ENCODE measurements at regions not wholly inside any gene's neighbourhood (a gene's known extent, or its start where the extent isn't known, plus 50 kb on each side); places are given as distances from the start of the nearest gene placed in this dataset.

DNA sequence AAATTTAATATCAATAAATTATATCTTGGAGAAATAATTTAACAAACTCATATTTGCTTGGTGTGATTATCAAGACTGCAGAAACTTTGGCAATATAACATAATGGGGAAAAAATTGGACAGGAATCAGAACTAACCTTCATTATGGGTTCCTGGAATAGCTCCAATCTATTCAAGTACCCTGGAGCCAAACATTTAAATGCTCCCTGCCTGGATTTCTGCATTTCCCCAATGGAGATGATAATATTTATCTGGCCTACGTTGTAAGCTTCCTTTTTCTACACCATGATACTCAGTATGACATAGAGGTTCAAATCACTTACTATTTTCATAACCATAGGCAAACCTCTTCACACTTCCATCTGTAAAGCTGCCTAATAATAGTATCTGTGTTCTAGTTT lies 326.8 kb downstream of the TRIML1 start:
- H3K4me3 ChIP-seq (ENCODE audit: low read depth, low read length), result no peak overlapping the region
- TF ChIP-seq, protein P1, sequence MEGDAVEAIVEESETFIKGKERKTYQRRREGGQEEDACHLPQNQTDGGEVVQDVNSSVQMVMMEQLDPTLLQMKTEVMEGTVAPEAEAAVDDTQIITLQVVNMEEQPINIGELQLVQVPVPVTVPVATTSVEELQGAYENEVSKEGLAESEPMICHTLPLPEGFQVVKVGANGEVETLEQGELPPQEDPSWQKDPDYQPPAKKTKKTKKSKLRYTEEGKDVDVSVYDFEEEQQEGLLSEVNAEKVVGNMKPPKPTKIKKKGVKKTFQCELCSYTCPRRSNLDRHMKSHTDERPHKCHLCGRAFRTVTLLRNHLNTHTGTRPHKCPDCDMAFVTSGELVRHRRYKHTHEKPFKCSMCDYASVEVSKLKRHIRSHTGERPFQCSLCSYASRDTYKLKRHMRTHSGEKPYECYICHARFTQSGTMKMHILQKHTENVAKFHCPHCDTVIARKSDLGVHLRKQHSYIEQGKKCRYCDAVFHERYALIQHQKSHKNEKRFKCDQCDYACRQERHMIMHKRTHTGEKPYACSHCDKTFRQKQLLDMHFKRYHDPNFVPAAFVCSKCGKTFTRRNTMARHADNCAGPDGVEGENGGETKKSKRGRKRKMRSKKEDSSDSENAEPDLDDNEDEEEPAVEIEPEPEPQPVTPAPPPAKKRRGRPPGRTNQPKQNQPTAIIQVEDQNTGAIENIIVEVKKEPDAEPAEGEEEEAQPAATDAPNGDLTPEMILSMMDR (IDR thresholded peaks at IDR 0.05; ENCODE audit: low read depth, low read length), result no peak

DNA sequence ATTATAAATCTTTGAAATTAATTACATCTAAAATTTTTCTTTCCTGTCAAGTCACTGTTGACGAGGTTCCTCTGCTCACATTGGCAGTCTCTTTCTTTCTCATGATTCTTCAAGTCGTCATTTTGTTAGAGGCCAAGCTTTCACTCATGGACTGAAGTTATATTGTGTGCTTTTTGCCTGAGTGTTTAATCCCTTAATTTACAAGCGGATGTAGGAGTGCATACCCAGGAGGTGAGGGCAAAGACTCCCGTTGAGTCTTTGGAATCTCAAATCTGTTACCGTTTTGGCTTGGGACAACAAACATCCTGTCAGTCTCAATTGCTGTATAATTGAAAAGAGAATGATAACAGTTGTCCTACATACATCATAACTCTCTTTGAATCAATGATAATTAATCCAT lies 345.0 kb downstream of the TRIML1 start:
- TF ChIP-seq, protein P1 (IDR thresholded peaks at IDR 0.05; ENCODE audit: low read depth, low read length), result no peak
- H3K4me3 ChIP-seq (ENCODE audit: low read depth, low read length), result no peak overlapping the region

DNA sequence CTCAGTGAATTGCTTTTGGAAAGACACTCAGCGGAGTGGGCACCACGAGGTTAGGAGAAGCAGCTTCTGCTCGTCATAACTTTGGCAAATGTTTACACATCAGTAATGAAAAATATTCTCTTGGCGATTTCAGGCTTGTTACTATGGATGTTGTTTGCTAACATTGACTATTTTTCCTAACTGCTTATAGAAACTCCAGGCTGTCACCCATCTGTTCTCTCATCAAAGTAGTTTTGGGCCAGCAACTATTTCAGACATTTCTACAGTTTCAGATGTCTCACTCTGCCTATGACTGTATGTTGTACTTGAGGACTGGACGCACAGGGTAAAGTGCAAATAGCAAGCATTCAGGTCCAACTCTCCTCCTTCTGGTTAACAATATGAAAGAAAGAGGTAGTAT lies 346.7 kb downstream of the TRIML1 start:
- TF ChIP-seq, protein P1 (IDR thresholded peaks at IDR 0.05; ENCODE audit: low read depth, low read length), result no peak
- no peak overlapping the region for H3K4me3 ChIP-seq (ENCODE audit: low read depth, low read length)

DNA sequence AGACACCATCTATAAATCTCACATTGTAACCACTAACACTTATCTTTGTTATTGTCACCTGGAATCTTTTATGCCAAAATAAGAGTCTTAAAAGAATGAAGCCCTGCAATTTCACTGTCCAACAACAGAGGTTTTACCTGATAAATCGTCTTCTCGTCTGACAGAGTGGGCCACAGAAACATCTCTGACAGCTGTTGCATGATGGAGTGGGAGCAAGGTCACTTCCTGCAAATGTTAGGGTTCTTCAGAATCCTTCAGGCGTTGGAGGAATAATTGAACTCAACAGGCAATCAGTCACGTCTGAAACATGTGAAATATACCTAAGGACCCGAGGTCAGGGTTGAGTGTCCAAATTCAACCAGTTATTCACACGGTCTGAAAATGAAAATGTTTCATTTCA lies 353.6 kb downstream of the TRIML1 start:
- TF ChIP-seq, protein P1 (IDR thresholded peaks at IDR 0.05; ENCODE audit: low read depth, low read length), result no peak
- no peak overlapping the region for H3K4me3 ChIP-seq (ENCODE audit: low read depth, low read length)

DNA sequence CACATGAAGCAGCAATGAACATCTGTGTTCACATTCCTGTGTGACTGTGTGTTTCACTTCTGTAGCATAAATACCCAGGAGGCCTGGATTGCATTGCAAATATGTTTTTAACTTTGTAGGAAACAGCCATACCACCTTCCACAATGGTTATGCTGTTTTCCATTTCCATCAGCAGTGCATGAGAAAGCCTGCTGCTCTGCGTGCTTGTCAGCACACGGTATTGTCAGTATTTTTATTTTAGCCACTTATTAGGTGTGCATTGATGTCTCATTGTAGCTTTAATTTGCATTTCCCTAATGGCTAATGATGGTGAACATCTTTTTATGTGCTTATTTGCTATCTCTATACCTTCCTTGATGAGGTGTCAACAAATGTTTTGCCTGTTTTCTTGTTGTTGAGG lies 355.9 kb downstream of the TRIML1 start:
- H3K4me3 ChIP-seq (ENCODE audit: low read depth, low read length), result no peak overlapping the region
- TF ChIP-seq, protein P1 (IDR thresholded peaks at IDR 0.05; ENCODE audit: low read depth, low read length), result no peak

DNA sequence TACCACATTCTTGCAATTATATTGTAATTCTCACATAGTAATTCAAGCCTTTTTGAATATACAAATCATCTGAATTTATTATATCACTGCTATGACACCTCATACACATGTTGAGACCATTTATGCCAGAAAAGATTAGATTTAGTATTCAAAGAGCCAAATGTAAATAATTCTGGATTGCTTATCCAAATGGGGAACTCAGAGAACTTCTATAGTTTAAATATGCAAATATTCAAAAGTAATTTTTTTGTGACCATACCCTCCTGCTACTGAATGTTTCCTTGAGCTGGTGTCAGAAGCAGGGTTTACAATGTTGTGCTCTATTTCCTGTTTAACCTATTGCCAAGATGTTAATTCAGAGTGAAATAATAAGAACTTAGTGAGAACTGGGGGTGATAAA lies 372.2 kb downstream of the TRIML1 start:
- H3K4me3 ChIP-seq (ENCODE audit: low read depth, low read length), result no peak overlapping the region
- TF ChIP-seq, protein P1 (IDR thresholded peaks at IDR 0.05; ENCODE audit: low read depth, low read length), result no peak

DNA sequence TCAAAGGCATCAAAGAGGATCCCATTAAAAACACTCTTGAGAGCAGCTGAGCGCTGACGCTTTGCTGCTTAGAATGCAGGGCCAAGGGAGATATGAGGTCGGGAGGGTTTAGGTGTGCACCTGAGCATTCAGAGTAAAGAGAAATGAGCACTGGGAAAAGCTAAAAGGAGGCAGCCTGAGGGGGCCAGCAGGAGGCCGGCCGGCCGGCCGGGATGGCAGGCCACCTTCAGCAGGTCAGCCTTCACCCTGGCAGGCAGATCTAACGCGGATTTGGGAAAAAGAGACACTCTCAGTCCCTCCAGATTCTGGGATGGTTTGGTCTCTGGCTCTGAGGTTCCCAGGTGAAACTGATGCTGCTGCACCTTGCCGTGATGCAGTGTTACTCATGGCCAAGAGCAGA lies 393.5 kb downstream of the TRIML1 start:
- H3K4me3 ChIP-seq (ENCODE audit: low read depth, low read length), result no peak overlapping the region
- TF ChIP-seq, protein P1 (IDR thresholded peaks at IDR 0.05; ENCODE audit: low read depth, low read length), result no peak

Measured in WI38 (cell line).